ENCODE measurements at regions not wholly inside any gene's neighbourhood (a gene's known extent, or its start where the extent isn't known, plus 50 kb on each side); places are given as distances from the start of the nearest gene placed in this dataset.

- no peaks in the 10 kb centered on the region for H3K36me3 ChIP-seq (replicated peaks in 1 of 2; ENCODE audit: control insufficient read depth in 1 of 2, insufficient read depth in 2 of 2, low read length in 2 of 2)
- POLR2A ChIA-PET = no interaction called here
- no peaks in the 10 kb centered on the region for H3K27me3 ChIP-seq (ENCODE audit: control insufficient read depth in 1 of 2, insufficient read depth in 2 of 2, low read length in 2 of 2)
- H3K4me2 ChIP-seq (ENCODE audit: low read depth, low read length) = no peak overlapping the region
- CTCF ChIA-PET (ENCODE audit: low intra/inter-chr PET ratio, low total read pairs) = no interaction called here
- in situ Hi-C loops (cut with HindIII; ENCODE audit: extremely low pct_ligation_motif_present, low pct_unique_long_range_greater_than_20kb) (no loop called here), intact Hi-C loops (cut with micrococcal nuclease; ENCODE audit: unreplicated experiment) (no loop called here)
- H4K20me1 ChIP-seq (ENCODE audit: insufficient read depth, low read length) = no peaks in the 10 kb centered on the region
- no peak overlapping the region for H3K27ac ChIP-seq (ENCODE audit: extremely low read length, insufficient read depth, low read length)
- peaks cover 36% of the 10 kb centered on the region; the same call in 1 of the 2 replicates for H3K9me3 ChIP-seq (ENCODE audit: low read length)
- FAIRE-seq (no peak), ATAC-seq (no peak), DNase-seq (ENCODE audit: low spot score) (no peak)
- H3K79me2 ChIP-seq (ENCODE audit: insufficient read depth, low read length) = no peaks in the 10 kb centered on the region
- no peak overlapping the region for H3K4me3 ChIP-seq (replicated peaks in 1 of 3; ENCODE audit: insufficient read depth in 1 of 3, low read depth in 2 of 3, low read length in 3 of 3)
- no TSS peak for BruUV-seq (replicated peaks)
- WGBS (ENCODE audit: low lambda C conversion rate) = 12% methylated on average over 5 of the region's 5 CpGs
- no peak overlapping the region for H2AFZ ChIP-seq (ENCODE audit: low read length)
- no peak overlapping the region for H3K9ac ChIP-seq (ENCODE audit: insufficient read depth, low read depth, low read length)
- no peaks in the 10 kb centered on the region for H3K4me1 ChIP-seq (ENCODE audit: insufficient read depth, low read length)
- TF ChIP-seq REST (IDR thresholded peaks at IDR 0.05; ENCODE audit: borderline replicate concordance in 1 of 2, low read depth in 1 of 2, low read length in 2 of 2) = no peak
- no peak for TF ChIP-seq NBN (conservative IDR thresholded peaks at IDR 0.05)
- no peak for TF ChIP-seq ZBTB42 (CRISPR knock-in tag; IDR thresholded peaks at IDR 0.05)
- TF ChIP-seq GLMP (CRISPR knock-in tag; IDR thresholded peaks at IDR 0.05; ENCODE audit: borderline replicate concordance) = no peak
- no peak for TF ChIP-seq MYC (CRISPR knock-in tag; IDR thresholded peaks at IDR 0.05; ENCODE audit: borderline replicate concordance)
- TF ChIP-seq PHF21A (CRISPR knock-in tag; IDR thresholded peaks at IDR 0.05) = no peak
- no peak for TF ChIP-seq STAT6 (CRISPR knock-in tag; IDR thresholded peaks at IDR 0.05; ENCODE audit: borderline replicate concordance)
- no peak for TF ChIP-seq ZNF275 (CRISPR knock-in tag; IDR thresholded peaks at IDR 0.05; ENCODE audit: borderline replicate concordance)
- no peak for TF ChIP-seq IRF1 (CRISPR knock-in tag; IDR thresholded peaks at IDR 0.05; ENCODE audit: low read depth)
- TF ChIP-seq ZBTB8A (CRISPR knock-in tag; IDR thresholded peaks at IDR 0.05; ENCODE audit: borderline replicate concordance, low read depth) = no peak
- TF ChIP-seq HOXA5 (CRISPR knock-in tag; IDR thresholded peaks at IDR 0.05) = no peak
- TF ChIP-seq ZNF670 (CRISPR knock-in tag; IDR thresholded peaks at IDR 0.05; ENCODE audit: borderline replicate concordance) = no peak
- no peak for TF ChIP-seq NFATC3 (CRISPR knock-in tag; IDR thresholded peaks at IDR 0.05)
- TF ChIP-seq AKAP8 (CRISPR knock-in tag; IDR thresholded peaks at IDR 0.05) = no peak
- TF ChIP-seq PHF8 (CRISPR knock-in tag; IDR thresholded peaks at IDR 0.05) = no peak
- TF ChIP-seq TRIM24 (CRISPR knock-in tag; IDR thresholded peaks at IDR 0.05) = no peak
- TF ChIP-seq ETV5 (CRISPR knock-in tag; IDR thresholded peaks at IDR 0.05; ENCODE audit: borderline replicate concordance) = no peak
These were observed 522.6 kb downstream of the CMPK2 start for GRCh38 chr2:6343076-6343475.

Measured in HepG2 (cell line).